Panc1 (cell line): ENCODE measurements at regions not wholly inside any gene's neighbourhood (a gene's known extent, or its start where the extent isn't known, plus 50 kb on each side); places are given as distances from the start of the nearest gene placed in this dataset.

Experiments
- ATAC-seq: fragments of 200-7000 bp; cut with Tn5 transposase; 2 replicates; pipeline ENCODE4 v1.9.1; 2020; ENCODE audit warnings: mild to moderate bottlenecking, moderate library complexity
- BruUV-seq: library from RNA; stranded (reverse); fragments of 400-500 nt; replicated peaks from 2 replicates; lab custom pipeline; 2021; lab: Mats Ljungman, UMichigan
- CTCF ChIA-PET: fragments of 300-600 bp; sonication (Branson Sonifier 250); formaldehyde crosslinking; loops from one replicate; lab custom pipeline; 2022; ENCODE audit warnings: antibody characterized with exemption; lab: Charles Lee
- POLR2A ChIA-PET: fragments of 300-600 bp; sonication (Branson Sonifier 250); formaldehyde crosslinking; loops from one replicate; lab custom pipeline; 2022; ENCODE audit warnings: antibody characterized with exemption; lab: Charles Lee
- DNase-seq: peaks from one replicate; pipeline ENCODE4 v3.0.0-alpha.2; 2010; ENCODE audit warnings: low read depth, low spot score
- H3K27ac ChIP-seq: 2 replicates; pipeline ENCODE4 v1.5.1; 2011; ENCODE audit warnings: mild to moderate bottlenecking, low read length, inconsistent platforms
- H3K27me3 ChIP-seq: fragments of 200-500 bp; sonication (Bioruptor generic); 2 replicates; pipeline ENCODE4 v1.6.0; 2014; ENCODE audit warnings: low read length, inconsistent platforms; ENCODE audit not compliant: control insufficient read depth, insufficient read depth
- H3K36me3 ChIP-seq: fragments of 200-500 bp; sonication (Bioruptor generic); 2 replicates; pipeline ENCODE4 v1.5.1; 2014; ENCODE audit warnings: inconsistent platforms, mild to moderate bottlenecking, low read length, moderate library complexity; ENCODE audit not compliant: control insufficient read depth, insufficient read depth
- H3K4me1 ChIP-seq: 2 replicates; pipeline ENCODE4 v1.5.1; 2011; ENCODE audit warnings: inconsistent platforms, mild to moderate bottlenecking, low read length, moderate library complexity; ENCODE audit not compliant: control insufficient read depth, insufficient read depth
- H3K4me3 ChIP-seq, 2 experiments: 2 replicates each; pipeline ENCODE4 v1.5.1; 2011 to 2012; ENCODE audit warnings: low read depth in 2 of 2, low read length in 2 of 2, mild to moderate bottlenecking in 2 of 2, inconsistent platforms in 1 of 2, moderate library complexity in 1 of 2
- H3K9me3 ChIP-seq: fragments of 200-500 bp; sonication (Bioruptor generic); 2 replicates; pipeline ENCODE4 v1.5.1; 2014; ENCODE audit warnings: low read depth, mild to moderate bottlenecking, inconsistent platforms, low read length, moderate library complexity; ENCODE audit not compliant: control insufficient read depth, insufficient read depth
- CTCF ChIP-seq: fragments of 450-650 bp; IDR thresholded peaks from 2 replicates; pipeline ENCODE4 v1.5.1; 2017; ENCODE audit warnings: mild to moderate bottlenecking
- POLR2AphosphoS5 ChIP-seq: IDR thresholded peaks from 2 replicates; pipeline ENCODE4 v1.6.1; 2012; ENCODE audit warnings: mild to moderate bottlenecking, low read depth, low read length, moderate library complexity
- SIN3A ChIP-seq: IDR thresholded peaks from 2 replicates; pipeline ENCODE4 v1.6.1; 2012; ENCODE audit warnings: low read depth, mild to moderate bottlenecking, low read length, moderate library complexity, borderline replicate concordance; ENCODE audit not compliant: insufficient read depth
- TCF7L2 ChIP-seq: IDR thresholded peaks from 2 replicates; pipeline ENCODE4 v1.6.1; 2011; ENCODE audit warnings: mild to moderate bottlenecking, low read depth, low read length, inconsistent platforms
- in situ Hi-C: cut with HindIII; loops from 2 replicates; pipeline ENCODE4 v1.10.0; 2016; ENCODE audit warnings: low sequenced_read_pairs, low pct_unique_long_range_greater_than_20kb
- intact Hi-C: fragments of 100-400 bp; cut with micrococcal nuclease; formaldehyde crosslinking; loops from one replicate; pipeline ENCODE4 v1.10.0; 2022; ENCODE audit not compliant: unreplicated experiment
- TF ChIP-seq, protein P1 (sequence below), 2 experiments: IDR thresholded peaks; 2 replicates each; pipeline ENCODE4 v1.6.1; 2011 to 2012; ENCODE audit warnings: low read depth in 2 of 2, control low read depth in 1 of 2, low read length in 1 of 2, mild to moderate bottlenecking in 1 of 2, moderate library complexity in 1 of 2; ENCODE audit not compliant: insufficient read depth in 1 of 2

- TF ChIP-seq SIN3A (no peak), TCF7L2 (no peak), CTCF (no peak), POLR2AphosphoS5 (no peak)
- TF ChIP-seq, protein P1, sequence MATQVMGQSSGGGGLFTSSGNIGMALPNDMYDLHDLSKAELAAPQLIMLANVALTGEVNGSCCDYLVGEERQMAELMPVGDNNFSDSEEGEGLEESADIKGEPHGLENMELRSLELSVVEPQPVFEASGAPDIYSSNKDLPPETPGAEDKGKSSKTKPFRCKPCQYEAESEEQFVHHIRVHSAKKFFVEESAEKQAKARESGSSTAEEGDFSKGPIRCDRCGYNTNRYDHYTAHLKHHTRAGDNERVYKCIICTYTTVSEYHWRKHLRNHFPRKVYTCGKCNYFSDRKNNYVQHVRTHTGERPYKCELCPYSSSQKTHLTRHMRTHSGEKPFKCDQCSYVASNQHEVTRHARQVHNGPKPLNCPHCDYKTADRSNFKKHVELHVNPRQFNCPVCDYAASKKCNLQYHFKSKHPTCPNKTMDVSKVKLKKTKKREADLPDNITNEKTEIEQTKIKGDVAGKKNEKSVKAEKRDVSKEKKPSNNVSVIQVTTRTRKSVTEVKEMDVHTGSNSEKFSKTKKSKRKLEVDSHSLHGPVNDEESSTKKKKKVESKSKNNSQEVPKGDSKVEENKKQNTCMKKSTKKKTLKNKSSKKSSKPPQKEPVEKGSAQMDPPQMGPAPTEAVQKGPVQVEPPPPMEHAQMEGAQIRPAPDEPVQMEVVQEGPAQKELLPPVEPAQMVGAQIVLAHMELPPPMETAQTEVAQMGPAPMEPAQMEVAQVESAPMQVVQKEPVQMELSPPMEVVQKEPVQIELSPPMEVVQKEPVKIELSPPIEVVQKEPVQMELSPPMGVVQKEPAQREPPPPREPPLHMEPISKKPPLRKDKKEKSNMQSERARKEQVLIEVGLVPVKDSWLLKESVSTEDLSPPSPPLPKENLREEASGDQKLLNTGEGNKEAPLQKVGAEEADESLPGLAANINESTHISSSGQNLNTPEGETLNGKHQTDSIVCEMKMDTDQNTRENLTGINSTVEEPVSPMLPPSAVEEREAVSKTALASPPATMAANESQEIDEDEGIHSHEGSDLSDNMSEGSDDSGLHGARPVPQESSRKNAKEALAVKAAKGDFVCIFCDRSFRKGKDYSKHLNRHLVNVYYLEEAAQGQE (IDR thresholded peaks at IDR 0.05; ENCODE audit: insufficient read depth in 1 of 2, low read depth in 2 of 2, low read length in 1 of 2), result no peak
- ChIA-PET POLR2A (no interaction called here), CTCF (no interaction called here)
- in situ Hi-C loops, result no loop called here
- no peaks in the 10 kb centered on the region for H3K4me1 ChIP-seq
- H3K27me3 ChIP-seq, result no peaks in the 10 kb centered on the region
- ATAC-seq (no peak), DNase-seq (no peak)
- intact Hi-C loops, result no loop called here
- H3K36me3 ChIP-seq, result no peaks in the 10 kb centered on the region
- no TSS peak for BruUV-seq
- no peak overlapping the region for H3K4me3 ChIP-seq
- no peaks in the 10 kb centered on the region for H3K9me3 ChIP-seq
- no peak overlapping the region for H3K27ac ChIP-seq
Observed at GRCh38 chr5:35442885-35443639, 174.6 kb upstream of the SPEF2 start.

DNA sequence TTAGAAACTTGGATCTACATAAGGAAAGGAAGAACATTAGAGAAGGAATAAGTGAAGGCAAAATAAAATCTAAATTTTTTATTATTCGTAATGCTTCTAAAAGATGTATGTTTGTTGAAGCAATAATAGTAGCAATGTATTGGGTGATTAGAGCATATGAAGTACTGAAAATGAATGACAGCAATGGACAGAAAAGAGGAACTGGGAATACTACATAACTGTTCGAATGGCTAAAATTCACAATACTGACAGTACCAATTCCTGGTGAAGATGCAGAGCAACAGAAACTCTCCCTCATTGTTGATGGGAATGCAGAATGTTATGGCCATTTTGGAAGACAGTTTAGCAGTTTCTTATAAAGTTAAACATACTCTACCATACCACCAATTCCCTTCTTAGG is 177.3 kb upstream of the SPEF2 start:
- no peak for TF ChIP-seq SIN3A
- TF ChIP-seq CTCF, result no peak
- no peak for TF ChIP-seq POLR2AphosphoS5
- ChIA-PET CTCF (no interaction called here), POLR2A (no interaction called here)
- in situ Hi-C loops, result no loop called here
- intact Hi-C loops, result no loop called here
- Histone ChIP-seq H3K4me1 (no peaks in the 10 kb centered on the region), H3K27ac (no peak overlapping the region), H3K4me3 (no peak overlapping the region), H3K27me3 (no peaks in the 10 kb centered on the region), H3K9me3 (no peaks in the 10 kb centered on the region; the same call in 1 of the 2 replicates), H3K36me3 (no peaks in the 10 kb centered on the region)
- no TSS peak for BruUV-seq
- DNase-seq (no peak), ATAC-seq (no peak)
